GM18870 (cell line): ENCODE measurements at regions not wholly inside any gene's neighbourhood (a gene's known extent, or its start where the extent isn't known, plus 50 kb on each side); places are given as distances from the start of the nearest gene placed in this dataset.

ENCODE experiments used
- ATAC-seq: cut with Tn5 transposase; IDR thresholded peaks from one replicate; pipeline ENCODE4 v1.9.1; 2021; ENCODE audit warnings: moderate library complexity; ENCODE audit not compliant: unreplicated experiment

- no peak for ATAC-seq
Observed at GRCh38 chr1:67991546-67991945, 58.9 kb downstream of the DIRAS3 start.

- ATAC-seq: no peak
Observed at GRCh38 chr1:67988066-67988465, 62.4 kb downstream of the DIRAS3 start.

- ATAC-seq: no peak
Observed at GRCh38 chr1:67987046-67987799, 63.2 kb downstream of the DIRAS3 start.

GRCh38 chr1:67983867-67984266, 66.6 kb downstream of the DIRAS3 start:
- ATAC-seq: no peak

- no peak for ATAC-seq
Observed at GRCh38 chr1:67980028-67980427, 70.4 kb downstream of the DIRAS3 start.

GRCh38 chr1:67979532-67979931, 70.9 kb downstream of the DIRAS3 start:
- ATAC-seq: no peak

- ATAC-seq: no peak
Observed at GRCh38 chr1:67978890-67979516, 71.4 kb downstream of the DIRAS3 start.

GRCh38 chr1:67977756-67978155, 72.7 kb downstream of the DIRAS3 start:
- no peak for ATAC-seq

GRCh38 chr1:67973051-67973450, 77.4 kb downstream of the DIRAS3 start:
- ATAC-seq: no peak

GRCh38 chr1:67970088-67970487, 80.3 kb downstream of the DIRAS3 start:
- no peak for ATAC-seq

GRCh38 chr1:67969446-67969845, 81.0 kb downstream of the DIRAS3 start:
- no peak for ATAC-seq

- no peak for ATAC-seq
Observed at GRCh38 chr1:67966666-67967009, 83.8 kb downstream of the DIRAS3 start.

GRCh38 chr1:67965995-67966665, 84.3 kb downstream of the DIRAS3 start:
- no peak for ATAC-seq

GRCh38 chr1:67963263-67963662, 87.2 kb downstream of the DIRAS3 start:
- no peak for ATAC-seq

- no peak for ATAC-seq
Observed at GRCh38 chr1:67960766-67961165, 89.7 kb downstream of the DIRAS3 start.

GRCh38 chr1:67958472-67958871, 92.0 kb downstream of the DIRAS3 start:
- no peak for ATAC-seq

GRCh38 chr1:67957066-67957465, 93.4 kb downstream of the DIRAS3 start:
- no peak for ATAC-seq

GRCh38 chr1:67956116-67956515, 94.3 kb downstream of the DIRAS3 start:
- no peak for ATAC-seq

- no peak for ATAC-seq
Observed at GRCh38 chr1:67955591-67955990, 94.8 kb downstream of the DIRAS3 start.

GRCh38 chr1:67953301-67953700, 97.1 kb downstream of the DIRAS3 start:
- no peak for ATAC-seq

- ATAC-seq: no peak
Observed at GRCh38 chr1:67952071-67952470, 98.4 kb downstream of the DIRAS3 start.

GRCh38 chr1:67951014-67951413, 99.4 kb downstream of the DIRAS3 start:
- no peak for ATAC-seq
